Fibroblast of skin of abdomen (primary cell): ENCODE measurements at regions not wholly inside any gene's neighbourhood (a gene's known extent, or its start where the extent isn't known, plus 50 kb on each side); places are given as distances from the start of the nearest gene placed in this dataset.
"Not testable (repeated sequence)": the region's sequence is repeated elsewhere in the genome, so short reads cannot be mapped to it uniquely, and the experiment has no call there.

Source experiments
- DNase-seq: peaks from one replicate; pipeline ENCODE4 v3.0.0-alpha.2; 2013

- no peak for DNase-seq
These were observed 239.1 kb upstream of the ARID2 start for GRCh38 chr12:45490232-45490881.

DNA sequence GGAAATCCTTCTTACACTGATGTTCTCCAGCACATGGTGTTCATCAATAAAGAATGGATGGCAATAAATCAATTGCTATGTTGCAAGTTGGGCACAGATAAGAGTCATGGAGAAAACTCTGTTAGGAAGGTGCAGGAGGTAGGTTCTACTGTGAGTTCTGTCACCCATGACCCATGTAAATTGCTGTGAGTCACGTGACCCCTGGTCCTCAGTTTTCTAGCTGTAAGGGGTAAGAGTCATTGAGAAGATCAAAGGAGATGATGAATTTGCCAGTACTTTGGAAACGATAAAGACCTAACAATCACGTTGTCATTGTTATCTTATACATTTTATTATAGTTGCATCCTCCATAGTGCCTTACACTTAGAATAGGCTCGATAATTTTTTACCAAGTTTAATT lies 235.2 kb upstream of the ARID2 start:
- no peak for DNase-seq

- DNase-seq, result no peak
These were observed 230.9 kb upstream of the ARID2 start for GRCh38 chr12:45498645-45499044.

DNA sequence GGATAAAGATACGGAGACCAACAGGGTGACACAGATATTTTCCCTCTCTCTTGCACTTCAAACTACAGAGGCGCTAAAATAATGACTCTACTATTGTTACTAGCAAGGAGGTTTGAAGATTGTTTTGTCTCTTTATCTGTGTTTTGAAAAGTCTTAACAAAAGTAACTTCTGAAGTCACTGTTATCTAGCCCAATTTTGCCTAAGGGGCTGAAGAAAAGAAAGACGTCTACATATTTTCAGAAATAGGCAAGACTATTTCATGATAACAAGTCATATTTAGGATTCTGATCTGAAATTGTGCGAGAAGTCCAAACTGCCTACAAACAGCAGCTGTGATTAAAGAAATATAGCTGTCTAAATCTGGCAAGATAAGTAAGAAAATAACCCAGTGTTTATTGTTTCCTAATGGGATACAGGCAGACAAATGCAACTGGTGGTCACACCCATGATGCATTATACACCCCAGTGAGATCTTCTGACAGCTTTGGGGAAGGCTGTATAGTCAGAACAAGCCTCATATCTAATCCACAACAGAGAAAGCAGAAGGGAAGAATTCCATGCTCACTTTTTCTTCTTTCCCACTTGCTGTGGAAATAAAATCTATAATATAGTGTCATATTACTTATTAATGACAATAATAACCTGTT lies 226.9 kb upstream of the ARID2 start:
- no peak for DNase-seq

GRCh38 chr12:45503899-45504298 lies 225.6 kb upstream of the ARID2 start:
- DNase-seq, result no peak

- DNase-seq, result peak; percentile 54
These were observed 225.0 kb upstream of the ARID2 start for GRCh38 chr12:45504316-45505010.

DNA sequence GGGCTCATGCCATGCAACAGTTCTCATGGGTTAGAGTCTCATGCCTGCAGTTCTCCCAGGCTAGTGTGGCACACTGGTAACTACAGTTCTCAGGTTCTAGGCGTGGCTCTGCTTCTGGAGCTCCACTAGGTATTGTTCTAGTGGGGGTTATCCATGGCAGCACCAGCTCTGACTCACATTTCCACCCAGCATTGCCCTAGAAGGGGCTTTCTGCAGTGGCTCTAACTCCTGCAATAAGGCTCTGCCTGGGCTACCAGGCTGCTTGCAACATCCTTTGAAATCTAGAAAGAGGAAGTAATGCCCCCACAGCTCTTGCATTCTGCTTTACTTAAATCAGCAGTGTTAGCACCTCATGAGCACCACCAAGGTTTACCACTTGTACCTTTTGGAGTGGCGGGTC lies 220.3 kb upstream of the ARID2 start:
- DNase-seq, result no peak

DNA sequence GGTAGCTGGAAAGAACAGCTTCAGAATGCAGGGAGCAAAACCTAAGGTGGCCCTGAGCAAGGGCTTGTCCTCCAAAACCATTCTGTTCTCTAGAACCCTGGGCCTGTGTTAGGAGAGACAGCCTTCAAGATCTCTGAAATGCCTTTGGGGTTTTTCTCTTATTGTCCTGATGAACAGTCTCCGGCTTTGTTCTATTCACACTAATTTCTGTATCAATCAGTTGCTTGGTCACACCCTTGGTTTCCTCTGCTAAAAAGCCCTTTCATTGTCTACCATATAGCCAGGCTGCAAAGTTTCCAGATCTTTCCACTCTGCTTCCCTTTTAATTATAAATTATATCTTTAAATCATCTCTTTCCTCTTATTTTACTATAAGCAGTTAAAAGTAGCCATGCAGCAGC lies 219.9 kb upstream of the ARID2 start:
- no peak for DNase-seq

GRCh38 chr12:45517381-45517780 lies 212.1 kb upstream of the ARID2 start:
- DNase-seq, result no peak

DNA sequence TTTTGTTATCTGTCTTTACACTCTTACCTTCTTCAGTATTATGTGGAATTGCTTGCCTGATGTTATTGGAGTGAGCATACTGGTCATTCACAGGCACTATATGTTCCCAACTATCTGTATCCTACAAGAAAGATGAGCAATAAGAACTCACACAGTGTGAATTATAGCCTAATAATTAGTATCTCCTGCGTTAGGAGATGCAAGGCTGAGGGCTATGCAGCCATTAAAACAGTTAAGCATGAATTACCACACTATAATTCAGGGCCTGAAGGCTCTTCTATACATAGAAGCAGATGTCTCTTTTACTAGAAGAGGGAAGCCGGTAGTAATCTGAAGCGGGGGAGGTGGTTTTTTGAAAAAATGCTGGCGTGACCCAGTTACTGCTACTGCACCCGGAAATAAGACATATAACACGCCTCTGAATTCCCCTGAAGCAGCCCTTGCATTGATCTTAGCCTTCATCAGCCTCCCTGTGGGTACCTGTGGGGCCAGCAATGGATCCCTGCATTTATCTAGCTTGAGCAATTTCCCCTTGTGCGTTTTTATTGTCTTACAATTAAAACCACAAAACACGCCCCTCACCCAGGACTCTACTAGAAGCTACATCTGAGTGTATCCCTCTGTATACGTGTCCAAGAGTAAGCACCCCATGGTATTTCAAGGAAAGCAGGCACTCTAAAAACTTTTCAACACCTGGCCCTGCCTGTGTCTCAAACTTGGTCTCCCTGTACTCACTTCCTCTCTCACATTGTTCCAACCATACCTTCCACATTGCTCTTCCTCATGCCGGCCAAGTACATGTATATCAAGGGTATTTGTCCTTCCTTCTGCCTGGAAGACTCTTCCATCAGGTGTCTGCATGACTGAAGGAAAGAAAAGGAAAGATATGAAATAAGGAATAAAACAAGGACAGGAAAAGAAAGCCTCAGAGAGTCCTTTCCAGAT lies 210.9 kb upstream of the ARID2 start:
- DNase-seq, result peak; percentile 21

DNA sequence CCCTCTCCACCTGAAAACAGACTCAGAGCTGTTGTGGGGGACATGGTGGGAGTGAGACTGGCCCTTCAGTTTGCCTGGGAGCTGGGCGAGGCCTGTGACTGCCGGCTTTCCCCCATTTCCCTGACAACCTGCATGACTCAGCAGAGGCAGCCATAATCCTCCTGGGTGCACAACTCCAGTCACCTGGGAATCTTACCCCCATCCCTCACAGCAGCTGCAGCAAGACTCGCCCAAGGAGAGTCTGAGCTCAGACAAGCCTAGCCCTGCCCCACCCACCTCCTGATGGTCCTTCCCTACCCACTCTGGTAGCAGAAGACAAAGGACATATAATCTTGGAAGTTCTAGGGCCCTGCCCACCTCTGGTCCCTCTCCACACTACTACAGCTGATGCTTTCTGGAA lies 207.3 kb upstream of the ARID2 start:
- DNase-seq, result no peak

- DNase-seq, result not testable (repeated sequence)
These were observed 202.7 kb upstream of the ARID2 start for GRCh38 chr12:45526823-45527222.

- no peak for DNase-seq
These were observed 197.4 kb upstream of the ARID2 start for GRCh38 chr12:45532113-45532512.

DNA sequence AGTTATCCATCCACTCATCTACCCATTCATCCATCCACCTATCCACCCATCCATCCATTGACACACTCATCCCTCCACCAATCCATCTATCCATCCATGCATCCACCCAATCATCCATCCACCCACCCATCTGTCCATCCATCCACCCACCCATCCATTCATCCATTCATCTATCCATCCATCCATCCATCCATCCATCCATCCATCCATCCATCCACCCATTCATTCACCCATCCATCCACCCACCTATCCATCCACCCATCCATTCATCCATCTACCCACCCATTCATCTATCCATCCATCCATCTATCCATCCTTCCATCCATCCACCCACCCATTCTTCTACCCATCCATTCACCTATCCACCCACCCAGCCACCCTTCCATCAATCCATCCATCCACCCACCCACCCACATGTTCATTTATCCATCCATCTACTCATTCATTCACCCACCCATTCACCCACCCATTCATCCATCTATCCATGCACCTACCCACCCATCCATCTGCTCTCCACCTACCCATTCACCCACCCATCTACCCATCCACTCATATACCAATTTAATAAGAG lies 193.8 kb upstream of the ARID2 start:
- DNase-seq, result no peak

- no peak for DNase-seq
These were observed 193.2 kb upstream of the ARID2 start for GRCh38 chr12:45536284-45536683.

DNA sequence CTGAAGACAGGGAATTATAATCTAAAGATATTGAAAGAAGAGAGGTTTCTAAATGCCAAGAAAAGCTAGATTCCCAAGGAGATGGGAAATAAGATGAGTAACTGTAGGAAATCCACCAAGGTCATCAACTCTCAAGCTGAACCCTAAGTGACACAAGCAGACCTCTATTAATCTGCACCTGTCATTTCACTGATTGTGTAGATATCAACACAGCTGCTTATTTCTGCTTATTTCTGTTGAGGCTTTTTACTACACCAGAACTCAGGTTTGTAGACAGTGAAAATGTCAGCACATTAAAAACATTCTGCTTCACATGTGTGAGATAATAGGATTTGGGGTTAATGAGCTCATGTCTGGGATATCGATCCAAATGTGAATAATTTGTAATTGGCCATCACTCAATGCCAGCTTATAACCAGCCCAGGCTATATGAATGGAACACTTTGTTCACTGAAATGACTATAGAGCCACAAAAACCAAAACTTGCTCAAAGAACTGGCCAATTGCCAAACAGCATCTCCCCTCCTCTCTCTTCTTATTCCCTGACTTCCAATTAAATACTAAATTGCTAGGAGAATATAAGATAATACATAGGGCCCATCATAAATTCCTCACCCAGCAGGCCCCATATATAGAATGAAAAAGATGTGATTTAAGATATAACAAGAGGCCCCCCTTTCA lies 188.7 kb upstream of the ARID2 start:
- DNase-seq, result no peak

DNA sequence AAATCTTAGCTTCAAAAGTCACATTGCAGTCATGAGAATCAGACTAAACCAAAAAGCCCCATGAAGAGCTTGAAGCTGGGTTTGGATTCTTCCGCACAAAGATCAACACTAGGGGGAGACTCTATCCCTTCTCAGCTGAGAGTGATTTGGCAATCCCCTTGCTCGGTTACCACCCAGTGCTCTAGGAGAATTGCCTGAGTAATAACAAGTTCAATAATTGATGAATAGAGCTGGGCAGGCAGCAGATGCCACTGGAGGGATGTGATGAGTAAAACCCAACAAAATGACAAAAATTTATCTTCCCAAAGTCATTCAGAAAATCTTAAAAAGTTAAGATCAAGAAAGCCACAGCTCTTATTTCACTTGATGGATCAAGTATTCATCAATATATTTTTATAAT lies 185.6 kb upstream of the ARID2 start:
- DNase-seq, result peak; percentile 72

DNA sequence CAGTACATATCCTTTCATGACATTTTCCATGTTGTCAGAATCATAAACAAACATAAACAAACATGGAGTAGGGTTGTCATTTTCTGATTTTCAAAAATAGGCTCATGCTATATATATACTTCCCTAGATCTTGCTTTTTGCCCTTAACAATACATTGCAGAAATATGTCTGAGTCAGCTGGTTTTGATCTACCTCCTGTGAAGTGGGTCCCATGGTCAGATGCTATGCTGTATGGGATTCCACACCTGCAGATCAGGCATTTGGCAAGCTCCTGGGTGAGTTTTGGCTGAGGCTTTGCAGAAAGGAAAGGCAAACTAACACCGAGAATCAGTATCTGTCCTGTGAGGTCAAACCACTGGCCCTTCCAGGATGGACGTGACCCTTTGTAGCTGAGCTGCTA lies 183.0 kb upstream of the ARID2 start:
- DNase-seq, result no peak

GRCh38 chr12:45547132-45547531 lies 182.4 kb upstream of the ARID2 start:
- DNase-seq, result no peak

DNA sequence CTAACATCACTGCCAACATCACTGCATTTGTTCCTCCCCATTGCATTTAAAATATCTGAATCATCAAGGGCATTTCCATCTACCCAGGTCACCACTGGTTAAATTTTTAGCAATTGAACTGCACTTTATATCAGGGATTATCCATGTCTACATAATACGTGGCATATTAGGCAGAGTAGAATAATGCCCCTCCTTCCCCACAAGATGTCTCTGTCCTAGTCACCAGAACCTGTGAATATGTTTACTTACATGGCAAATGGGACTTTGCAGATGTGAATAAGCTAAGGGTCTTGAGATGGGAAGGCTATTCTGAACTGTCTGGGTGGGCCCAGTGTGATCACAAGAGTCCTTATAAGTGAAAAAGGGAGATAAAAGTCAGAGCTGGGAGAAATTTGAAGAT lies 181.7 kb upstream of the ARID2 start:
- DNase-seq, result no peak

DNA sequence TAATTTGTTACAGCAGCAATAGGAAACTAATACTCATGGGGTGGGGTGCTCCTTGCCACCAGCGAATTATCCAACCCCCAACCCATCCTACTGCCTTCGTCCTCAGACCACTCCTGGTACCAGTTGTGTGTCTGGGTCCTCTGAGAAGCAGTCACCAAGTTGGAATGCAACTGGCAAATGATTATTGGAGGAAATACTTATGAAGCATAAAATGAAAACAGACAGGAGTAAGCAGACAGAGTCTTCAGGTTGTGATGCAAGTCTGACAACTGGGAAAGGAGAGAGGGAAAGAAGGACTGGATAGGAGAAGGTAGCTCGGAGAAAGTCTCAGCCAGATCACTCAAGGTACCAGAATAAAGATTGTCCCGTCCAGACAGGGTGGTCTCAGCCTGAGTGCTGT lies 181.1 kb upstream of the ARID2 start:
- DNase-seq, result no peak

GRCh38 chr12:45549337-45549902 lies 180.1 kb upstream of the ARID2 start:
- DNase-seq, result no peak
